ENCODE measurements at regions not wholly inside any gene's neighbourhood (a gene's known extent, or its start where the extent isn't known, plus 50 kb on each side); places are given as distances from the start of the nearest gene placed in this dataset.

DNA sequence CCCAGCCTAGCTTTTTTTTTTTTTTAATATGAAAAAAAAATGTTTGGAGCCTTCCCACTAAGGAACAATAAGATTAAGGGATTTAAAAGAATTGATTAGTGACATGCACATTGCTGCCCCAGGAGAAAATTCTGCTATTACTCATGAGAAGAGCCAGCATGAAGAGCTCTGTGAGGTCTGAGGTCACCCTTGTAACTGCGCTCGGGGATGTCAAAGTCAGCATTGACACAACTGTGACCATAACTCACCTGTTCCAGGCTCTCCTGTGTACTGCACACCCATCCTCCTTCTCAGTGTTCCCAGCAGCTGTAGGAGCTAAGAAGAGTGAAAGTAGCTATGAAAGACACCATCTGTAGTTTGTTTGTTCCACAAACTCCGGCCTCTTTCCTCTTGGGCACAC, 109.8 kb upstream of the FGF3 start:
- TF ChIP-seq, protein P1, sequence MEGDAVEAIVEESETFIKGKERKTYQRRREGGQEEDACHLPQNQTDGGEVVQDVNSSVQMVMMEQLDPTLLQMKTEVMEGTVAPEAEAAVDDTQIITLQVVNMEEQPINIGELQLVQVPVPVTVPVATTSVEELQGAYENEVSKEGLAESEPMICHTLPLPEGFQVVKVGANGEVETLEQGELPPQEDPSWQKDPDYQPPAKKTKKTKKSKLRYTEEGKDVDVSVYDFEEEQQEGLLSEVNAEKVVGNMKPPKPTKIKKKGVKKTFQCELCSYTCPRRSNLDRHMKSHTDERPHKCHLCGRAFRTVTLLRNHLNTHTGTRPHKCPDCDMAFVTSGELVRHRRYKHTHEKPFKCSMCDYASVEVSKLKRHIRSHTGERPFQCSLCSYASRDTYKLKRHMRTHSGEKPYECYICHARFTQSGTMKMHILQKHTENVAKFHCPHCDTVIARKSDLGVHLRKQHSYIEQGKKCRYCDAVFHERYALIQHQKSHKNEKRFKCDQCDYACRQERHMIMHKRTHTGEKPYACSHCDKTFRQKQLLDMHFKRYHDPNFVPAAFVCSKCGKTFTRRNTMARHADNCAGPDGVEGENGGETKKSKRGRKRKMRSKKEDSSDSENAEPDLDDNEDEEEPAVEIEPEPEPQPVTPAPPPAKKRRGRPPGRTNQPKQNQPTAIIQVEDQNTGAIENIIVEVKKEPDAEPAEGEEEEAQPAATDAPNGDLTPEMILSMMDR (conservative IDR thresholded peaks at IDR 0.05), result no peak

GRCh38 chr11:69930081-69931059, 111.2 kb upstream of the FGF3 start:
- peak; percentile 42 for DNase-seq
- no peaks in the 10 kb centered on the region for H3K9me3 ChIP-seq (ENCODE audit: control insufficient read depth, low read length)
- Mint-ChIP-seq H3K36me3 (ENCODE audit: low read depth) (no peaks in the 10 kb centered on the region), H3K27ac (no peak overlapping the region), H3K4me1 (peaks cover 11% of the 10 kb centered on the region), H3K9me3 (no peaks in the 10 kb centered on the region), H3K27me3 (ENCODE audit: insufficient read depth) (peaks cover 23% of the 10 kb centered on the region), H3K4me3 (no peak overlapping the region)
- no peak overlapping the region for H3K9ac ChIP-seq (ENCODE audit: extremely low read depth, low read length, poor library complexity, severe bottlenecking)
- TF ChIP-seq, protein P1 (conservative IDR thresholded peaks at IDR 0.05), result no peak
- H3K4me1 ChIP-seq (ENCODE audit: control insufficient read depth, insufficient read depth, low read length), result peaks cover 6% of the 10 kb centered on the region
- H3K27me3 ChIP-seq (ENCODE audit: control insufficient read depth, insufficient read depth, low read length, poor library complexity, severe bottlenecking), result peaks cover 6% of the 10 kb centered on the region
- H3K27ac ChIP-seq (ENCODE audit: low read depth, low read length), result no peak overlapping the region
- WGBS, 2 experiments (ENCODE audit: insufficient coverage in 1 of 2, insufficient read length in 1 of 2), result 91 to 93% methylated on average over 8 to 20 of the region's 20 CpGs
- H3K36me3 ChIP-seq (ENCODE audit: control insufficient read depth, insufficient read depth, low read length), result no peaks in the 10 kb centered on the region
- H3K4me3 ChIP-seq (ENCODE audit: low read length), result no peak overlapping the region

More for the DNA sequence above, 109.8 kb upstream of the FGF3 start:
- H3K27me3 ChIP-seq (ENCODE audit: control insufficient read depth, insufficient read depth, low read length, poor library complexity, severe bottlenecking), result peaks cover 6% of the 10 kb centered on the region
- no peaks in the 10 kb centered on the region for H3K9me3 Mint-ChIP-seq
- no peak overlapping the region for H3K27ac Mint-ChIP-seq
- H3K27ac ChIP-seq (ENCODE audit: low read depth, low read length), result no peak overlapping the region
- WGBS, 2 experiments (ENCODE audit: insufficient coverage in 1 of 2, insufficient read length in 1 of 2), result 93 to 100% methylated on average over 3 of the region's 3 CpGs
- H3K27me3 Mint-ChIP-seq (ENCODE audit: insufficient read depth), result peaks cover 23% of the 10 kb centered on the region
- H3K4me3 Mint-ChIP-seq, result no peak overlapping the region
- H3K4me1 ChIP-seq (ENCODE audit: control insufficient read depth, insufficient read depth, low read length), result peaks cover 6% of the 10 kb centered on the region
- peaks cover 11% of the 10 kb centered on the region for H3K4me1 Mint-ChIP-seq
- no peak for DNase-seq
- no peak overlapping the region for H3K9ac ChIP-seq (ENCODE audit: extremely low read depth, low read length, poor library complexity, severe bottlenecking)
- no peak overlapping the region for H3K4me3 ChIP-seq (ENCODE audit: low read length)
- H3K9me3 ChIP-seq (ENCODE audit: control insufficient read depth, low read length), result no peaks in the 10 kb centered on the region
- no peaks in the 10 kb centered on the region for H3K36me3 ChIP-seq (ENCODE audit: control insufficient read depth, insufficient read depth, low read length)
- no peaks in the 10 kb centered on the region for H3K36me3 Mint-ChIP-seq (ENCODE audit: low read depth)

DNA sequence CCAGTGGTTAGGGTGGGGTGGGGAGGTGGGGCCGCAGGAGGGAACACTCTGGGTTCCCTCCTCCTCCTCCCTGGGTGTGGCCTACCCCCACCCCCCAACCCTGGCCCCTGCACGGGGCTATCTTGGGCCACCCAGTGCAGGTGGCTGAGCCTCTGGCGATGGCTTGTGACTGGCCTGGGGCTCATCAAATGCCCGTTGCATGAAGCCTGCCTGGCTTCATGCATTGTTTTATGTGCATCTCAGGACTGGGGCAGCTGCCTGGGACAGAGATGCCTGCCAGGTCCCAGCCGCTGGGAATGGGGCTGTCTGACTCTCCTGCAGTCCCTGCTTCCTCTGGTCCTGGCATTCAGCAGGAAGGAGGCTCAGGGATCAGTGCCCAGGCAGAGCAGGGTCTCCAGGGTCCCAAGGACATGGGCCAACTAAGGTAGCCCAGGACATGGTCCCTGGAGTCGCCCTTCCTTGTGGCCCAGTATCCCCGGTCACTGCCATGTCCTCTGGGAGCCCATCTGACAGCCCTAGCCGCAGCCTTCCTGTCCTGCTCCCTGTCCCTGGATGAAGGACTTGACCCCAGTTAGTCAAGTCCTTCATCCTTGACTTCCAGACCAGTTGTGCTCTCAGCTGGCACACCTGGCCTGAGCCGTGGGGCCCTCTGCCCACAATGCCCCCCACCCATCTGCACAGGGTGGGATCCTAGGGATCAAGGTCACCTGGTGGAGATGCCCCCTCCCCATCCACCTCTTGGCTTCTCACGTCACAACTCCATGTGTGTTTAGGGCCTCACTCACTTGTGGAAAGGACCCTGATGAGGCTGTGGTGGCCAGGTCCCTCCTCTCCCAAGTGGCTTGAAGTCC, 112.1 kb upstream of the FGF3 start:
- H3K27ac Mint-ChIP-seq, result no peak overlapping the region
- WGBS, 2 experiments (ENCODE audit: insufficient coverage in 1 of 2, insufficient read length in 1 of 2), result 90% methylated on average over 2 to 9 of the region's 10 CpGs
- H3K9me3 Mint-ChIP-seq, result no peaks in the 10 kb centered on the region
- Histone ChIP-seq H3K4me3 (ENCODE audit: low read length) (no peak overlapping the region), H3K36me3 (ENCODE audit: control insufficient read depth, insufficient read depth, low read length) (no peaks in the 10 kb centered on the region), H3K9me3 (ENCODE audit: control insufficient read depth, low read length) (no peaks in the 10 kb centered on the region), H3K27me3 (ENCODE audit: control insufficient read depth, insufficient read depth, low read length, poor library complexity, severe bottlenecking) (peaks cover 2% of the 10 kb centered on the region), H3K9ac (ENCODE audit: extremely low read depth, low read length, poor library complexity, severe bottlenecking) (no peak overlapping the region), H3K4me1 (ENCODE audit: control insufficient read depth, insufficient read depth, low read length) (peaks cover 6% of the 10 kb centered on the region), H3K27ac (ENCODE audit: low read depth, low read length) (no peak overlapping the region)
- TF ChIP-seq, protein P1 (conservative IDR thresholded peaks at IDR 0.05), result no peak
- H3K27me3 Mint-ChIP-seq (ENCODE audit: insufficient read depth), result peaks cover 24% of the 10 kb centered on the region
- H3K4me1 Mint-ChIP-seq, result peaks cover 11% of the 10 kb centered on the region
- peak; percentile 26 for DNase-seq
- no peaks in the 10 kb centered on the region for H3K36me3 Mint-ChIP-seq (ENCODE audit: low read depth)
- H3K4me3 Mint-ChIP-seq, result no peak overlapping the region

Measured in endodermal cell (in vitro differentiated cells).